ENCODE measurements at regions not wholly inside any gene's neighbourhood (a gene's known extent, or its start where the extent isn't known, plus 50 kb on each side); places are given as distances from the start of the nearest gene placed in this dataset.

DNA sequence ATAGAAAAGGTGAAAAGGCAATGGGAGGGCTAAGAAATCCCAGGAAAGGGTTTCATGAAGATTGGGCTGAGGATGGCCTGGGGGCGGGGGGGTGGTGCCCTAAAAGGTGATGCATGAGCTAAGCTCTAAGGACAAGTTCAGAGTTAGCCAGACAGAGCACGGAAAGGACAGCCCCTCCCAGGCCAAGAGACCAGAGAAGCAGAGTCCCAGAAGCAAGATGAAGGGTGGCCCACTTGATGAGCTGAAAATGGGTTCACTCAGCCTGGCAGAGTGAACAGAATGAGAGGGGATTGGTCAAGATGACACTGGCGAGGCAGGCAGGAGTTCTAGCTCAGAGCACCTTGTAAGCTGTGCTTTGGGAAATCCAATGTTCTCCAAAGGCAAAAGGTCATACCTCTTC is 89.4 kb upstream of the GPR26 start:
- no peak for TF ChIP-seq POLR2A (IDR thresholded peaks at IDR 0.05)
- TF ChIP-seq CTCF (IDR thresholded peaks at IDR 0.05): no peak
